Muscle of back (tissue), 3 donors: ENCODE measurements at regions not wholly inside any gene's neighbourhood (a gene's known extent, or its start where the extent isn't known, plus 50 kb on each side); places are given as distances from the start of the nearest gene placed in this dataset.
"Not testable (repeated sequence)": the region's sequence is repeated elsewhere in the genome, so short reads cannot be mapped to it uniquely, and the experiment has no call there.

ENCODE experiments used
- DNase-seq, 3 donors: peaks; one replicate each; pipeline versions ENCODE4 v3.0.0 to v3.0.0-alpha.2; 2013

GRCh38 chr4:71209161-71209560, 129.7 kb upstream of the SLC4A4 start:
- DNase-seq = no peak

- DNase-seq = peak in 1 of 3 donors; percentile 51
These were observed 128.0 kb upstream of the SLC4A4 start for GRCh38 chr4:71210823-71211222.

- DNase-seq = no peak
These were observed 127.1 kb upstream of the SLC4A4 start for GRCh38 chr4:71211748-71212147.

GRCh38 chr4:71212216-71212615, 126.6 kb upstream of the SLC4A4 start:
- DNase-seq = no peak

GRCh38 chr4:71214578-71214977, 124.2 kb upstream of the SLC4A4 start:
- DNase-seq = no peak

- no peak for DNase-seq
These were observed 122.4 kb upstream of the SLC4A4 start for GRCh38 chr4:71216316-71216959.

- DNase-seq = peak in 1 of 3 donors; percentile 36
These were observed 121.1 kb upstream of the SLC4A4 start for GRCh38 chr4:71217688-71218087.

- DNase-seq = not testable (repeated sequence)
These were observed 118.0 kb upstream of the SLC4A4 start for GRCh38 chr4:71220848-71221247.

- DNase-seq = no peak
These were observed 117.0 kb upstream of the SLC4A4 start for GRCh38 chr4:71221510-71222466.

- DNase-seq = no peak
These were observed 116.2 kb upstream of the SLC4A4 start for GRCh38 chr4:71222661-71223060.

- peak in 2 of 3 donors; percentile 49 to 66 for DNase-seq
These were observed 109.1 kb upstream of the SLC4A4 start for GRCh38 chr4:71229477-71230270.

- no peak for DNase-seq
These were observed 108.3 kb upstream of the SLC4A4 start for GRCh38 chr4:71230271-71231128.

- peak; percentile 73 to 86 (median 85) for DNase-seq
These were observed 107.4 kb upstream of the SLC4A4 start for GRCh38 chr4:71231129-71232055.

GRCh38 chr4:71232056-71232430, 106.8 kb upstream of the SLC4A4 start:
- no peak for DNase-seq

- no peak for DNase-seq
These were observed 106.0 kb upstream of the SLC4A4 start for GRCh38 chr4:71232846-71233245.

GRCh38 chr4:71235311-71236201, 103.3 kb upstream of the SLC4A4 start:
- peak in 1 of 3 donors; percentile 26 for DNase-seq

GRCh38 chr4:71236226-71236625, 102.6 kb upstream of the SLC4A4 start:
- DNase-seq = no peak

GRCh38 chr4:71237641-71238040, 101.2 kb upstream of the SLC4A4 start:
- DNase-seq = no peak

GRCh38 chr4:71239365-71239764, 99.5 kb upstream of the SLC4A4 start:
- no peak for DNase-seq
